H1 (cell line): ENCODE measurements at regions not wholly inside any gene's neighbourhood (a gene's known extent, or its start where the extent isn't known, plus 50 kb on each side); places are given as distances from the start of the nearest gene placed in this dataset.

Experiments
- CTCF ChIA-PET: fragments of 300-600 bp; sonication (Branson Sonifier 250); formaldehyde crosslinking; loops from one replicate; lab custom pipeline; 2021; ENCODE audit not compliant: partially characterized antibody; lab: Charles Lee
- POLR2A ChIA-PET: fragments of 300-600 bp; sonication (Branson Sonifier 250); formaldehyde crosslinking; loops from one replicate; lab custom pipeline; 2021; ENCODE audit warnings: inconsistent platforms; ENCODE audit not compliant: partially characterized antibody; lab: Charles Lee
- DNase-seq, 2 experiments: peaks; one replicate each; pipeline versions ENCODE4 v3.0.0 to v3.0.0-alpha.2; 2010 to 2022; ENCODE audit warnings: low spot score in 2 of 2, low read depth in 1 of 2, mixed read lengths in 1 of 2
- FAIRE-seq: peaks from 2 replicates; lab custom pipeline; 2011; peaks lifted over from hg19 to GRCh38; lab: Jason Lieb, UNC
- H2AFZ ChIP-seq: 2 replicates; pipeline ENCODE4 v1.8.1; 2012; ENCODE audit warnings: low read length, inconsistent platforms
- H2AK5ac ChIP-seq: 2 replicates; pipeline ENCODE4 v1.6.1; 2013; ENCODE audit warnings: low read depth, low read length
- H2BK120ac ChIP-seq: replicated peaks from 2 replicates; pipeline ENCODE3; 2013; ENCODE audit warnings: low read depth, low read length, inconsistent platforms
- H2BK12ac ChIP-seq: 2 replicates; pipeline ENCODE4 v1.6.1; 2013; ENCODE audit warnings: low read depth, low read length
- H2BK15ac ChIP-seq: 2 replicates; pipeline ENCODE4 v1.6.1; 2013; ENCODE audit warnings: low read length
- H2BK20ac ChIP-seq: 2 replicates; pipeline ENCODE4 v1.6.1; 2013; ENCODE audit warnings: low read length
- H2BK5ac ChIP-seq: 2 replicates; pipeline ENCODE4 v1.6.1; 2013; ENCODE audit warnings: low read depth, low read length
- H3K14ac ChIP-seq: 2 replicates; pipeline ENCODE4 v1.6.1; 2013; ENCODE audit warnings: inconsistent platforms; ENCODE audit not compliant: insufficient read length
- H3K18ac ChIP-seq: 2 replicates; pipeline ENCODE4 v1.6.1; 2013; ENCODE audit warnings: low read length; ENCODE audit errors: extremely low read depth
- H3K23ac ChIP-seq: 2 replicates; pipeline ENCODE4 v1.6.1; 2013; ENCODE audit warnings: inconsistent platforms; ENCODE audit not compliant: insufficient read length
- H3K23me2 ChIP-seq: 2 replicates; pipeline ENCODE4 v1.6.1; 2013; ENCODE audit warnings: low read depth, low read length
- H3K27ac ChIP-seq: 2 replicates; pipeline ENCODE4 v1.6.1; 2011; ENCODE audit warnings: low read depth, low read length, inconsistent platforms
- H3K27me3 ChIP-seq, 4 experiments: replicated peaks in 1 of 4; 1 replicate in 1 of 4; 2 replicates in 3 of 4; pipeline versions ENCODE4 v1.6.1 to v1.8.1; 2011 to 2013; ENCODE audit warnings: low read length in 3 of 4, mild to moderate bottlenecking in 3 of 4, inconsistent platforms in 2 of 4, mixed read lengths in 2 of 4, moderate library complexity in 1 of 4; ENCODE audit not compliant: control insufficient read depth in 3 of 4, insufficient read depth in 3 of 4; ENCODE audit errors: extremely low read depth in 1 of 4
- H3K36me3 ChIP-seq, 4 experiments: 2 replicates each; pipeline versions ENCODE4 v1.6.1 to v1.8.1; 2011 to 2013; ENCODE audit warnings: mild to moderate bottlenecking in 4 of 4, low read length in 3 of 4, moderate library complexity in 2 of 4, control low read depth in 1 of 4, inconsistent platforms in 1 of 4; ENCODE audit not compliant: insufficient read depth in 4 of 4, control insufficient read depth in 2 of 4
- H3K4ac ChIP-seq: replicated peaks from 2 replicates; pipeline ENCODE3; 2013; ENCODE audit warnings: low read length, low read depth, mixed read lengths, inconsistent platforms; ENCODE audit not compliant: insufficient read length
- H3K4me1 ChIP-seq, 4 experiments: replicated peaks in 1 of 4; 1 replicate in 1 of 4; 2 replicates in 3 of 4; pipeline versions ENCODE4 v1.6.1 to v1.8.1; 2011 to 2013; ENCODE audit warnings: low read length in 3 of 4, inconsistent platforms in 2 of 4, mixed read lengths in 1 of 4; ENCODE audit not compliant: insufficient read depth in 4 of 4, control insufficient read depth in 3 of 4
- H3K4me2 ChIP-seq, 2 experiments: 2 replicates each; pipeline versions ENCODE4 v1.6.1 to v1.8.1; 2011 to 2013; ENCODE audit warnings: low read depth in 2 of 2, low read length in 2 of 2, control low read depth in 1 of 2, inconsistent platforms in 1 of 2, mild to moderate bottlenecking in 1 of 2; ENCODE audit not compliant: insufficient read depth in 1 of 2
- H3K4me3 ChIP-seq, 4 experiments: fragments of 200-600, 300-600 bp in 1 of 4; sonication (generic), shearing (Covaris generic), sonication (Bioruptor Twin) in 1 of 4; 2 replicates each; pipeline versions ENCODE4 v1.5.1 to v1.8.1; 2011 to 2016; ENCODE audit warnings: low read length in 4 of 4, low read depth in 3 of 4, control low read depth in 2 of 4, inconsistent platforms in 2 of 4, mild to moderate bottlenecking in 2 of 4, mixed read lengths in 1 of 4, moderate library complexity in 1 of 4; ENCODE audit not compliant: insufficient read depth in 2 of 4; ENCODE audit errors: extremely low read depth in 1 of 4
- H3K56ac ChIP-seq: replicated peaks from 2 replicates; pipeline ENCODE3; 2013; ENCODE audit warnings: low read depth, mild to moderate bottlenecking, mixed read lengths, low read length, inconsistent platforms; ENCODE audit not compliant: insufficient read length
- H3K79me1 ChIP-seq: 2 replicates; pipeline ENCODE4 v1.6.1; 2013; ENCODE audit warnings: low read depth, low read length, control low read depth
- H3K79me2 ChIP-seq, 2 experiments: 2 replicates each; pipeline versions ENCODE4 v1.6.1 to v1.8.1; 2012 to 2013; ENCODE audit warnings: low read length in 2 of 2, mild to moderate bottlenecking in 2 of 2, inconsistent platforms in 1 of 2; ENCODE audit not compliant: insufficient read depth in 2 of 2, control insufficient read depth in 1 of 2
- H3K9ac ChIP-seq, 4 experiments: replicated peaks in 1 of 4; 1 replicate in 1 of 4; 2 replicates in 3 of 4; pipeline versions ENCODE4 v1.6.1 to v1.8.1; 2011 to 2013; ENCODE audit warnings: low read depth in 3 of 4, low read length in 3 of 4, control low read depth in 2 of 4, mild to moderate bottlenecking in 2 of 4, moderate library complexity in 2 of 4, inconsistent platforms in 1 of 4; ENCODE audit errors: extremely low read depth in 1 of 4
- H3K9me3 ChIP-seq, 2 experiments: 2 replicates each; pipeline versions ENCODE4 v1.6.1 to v1.8.1; 2012 to 2013; ENCODE audit warnings: mild to moderate bottlenecking in 2 of 2, moderate library complexity in 2 of 2, control low read depth in 1 of 2, inconsistent platforms in 1 of 2, low read depth in 1 of 2, low read length in 1 of 2, mixed read lengths in 1 of 2; ENCODE audit not compliant: insufficient read depth in 2 of 2
- H4K20me1 ChIP-seq, 2 experiments: replicated peaks in 1 of 2; 2 replicates each; pipeline versions ENCODE3 to v1.8.1; 2011 to 2013; ENCODE audit warnings: inconsistent platforms in 2 of 2, low read length in 2 of 2, mild to moderate bottlenecking in 1 of 2; ENCODE audit not compliant: insufficient read depth in 2 of 2, control insufficient read depth in 1 of 2
- H4K5ac ChIP-seq: 2 replicates; pipeline ENCODE4 v1.6.1; 2013; ENCODE audit warnings: low read length, low read depth, mixed read lengths, inconsistent platforms; ENCODE audit not compliant: insufficient read length
- H4K8ac ChIP-seq: 2 replicates; pipeline ENCODE4 v1.8.0; 2013; ENCODE audit warnings: mild to moderate bottlenecking, moderate library complexity, low read length, inconsistent platforms; ENCODE audit not compliant: insufficient read depth; ENCODE audit errors: extremely low read depth
- H4K91ac ChIP-seq: replicated peaks from 2 replicates; pipeline ENCODE3; 2013; ENCODE audit warnings: low read length, mixed read lengths, inconsistent platforms; ENCODE audit not compliant: insufficient read length
- CBX5 ChIP-seq: fragments of 300-800, 300-1000 bp; sonication (generic); IDR thresholded peaks from 2 replicates; pipeline ENCODE4 v1.7.1; 2016; ENCODE audit warnings: antibody characterized with exemption, low read length, low read depth
- CEBPB ChIP-seq: IDR thresholded peaks from 2 replicates; pipeline ENCODE4 v1.6.1; 2012; ENCODE audit warnings: low read depth, low read length
- EP300 ChIP-seq, 2 experiments: IDR thresholded peaks; 1 replicate in 1 of 2; 2 replicates in 1 of 2; pipeline ENCODE4 v1.6.1; 2011 to 2012; ENCODE audit warnings: low read depth in 2 of 2, low read length in 2 of 2, mild to moderate bottlenecking in 2 of 2, borderline replicate concordance in 1 of 2, inconsistent platforms in 1 of 2, moderate library complexity in 1 of 2
- EZH2 ChIP-seq: fragments of 200-600 bp; sonication (generic); IDR thresholded peaks from 2 replicates; pipeline ENCODE4 v1.7.1; 2012; ENCODE audit warnings: low read depth, mild to moderate bottlenecking, moderate library complexity, low read length, inconsistent platforms; ENCODE audit not compliant: severe bottlenecking
- MAFK ChIP-seq: IDR thresholded peaks from 2 replicates; pipeline ENCODE4 v1.6.1; 2012; ENCODE audit warnings: low read depth, mild to moderate bottlenecking, improper control_type of control experiment, low read length
- RAD21 ChIP-seq, 2 experiments: IDR thresholded peaks in 1 of 2; conservative IDR thresholded peaks in 1 of 2; 2 replicates each; pipeline ENCODE4 v1.6.1; 2011; ENCODE audit warnings: low read depth in 2 of 2, low read length in 2 of 2, improper control_type of control experiment in 1 of 2, inconsistent platforms in 1 of 2, mild to moderate bottlenecking in 1 of 2, moderate library complexity in 1 of 2
- RFX5 ChIP-seq: IDR thresholded peaks from 2 replicates; pipeline ENCODE4 v1.6.1; 2011; ENCODE audit warnings: low read depth, low read length, improper control_type of control experiment, borderline replicate concordance
- RNF2 ChIP-seq: fragments of 200-900, 300-1000 bp; sonication (generic); IDR thresholded peaks from 2 replicates; pipeline ENCODE4 v1.7.1; 2016; ENCODE audit warnings: borderline replicate concordance, low read depth, mild to moderate bottlenecking, antibody characterized with exemption, low read length; ENCODE audit not compliant: poor library complexity, severe bottlenecking; ENCODE audit errors: missing control alignments
- SAP30 ChIP-seq: fragments of 300-600 bp; sonication (generic); IDR thresholded peaks from 2 replicates; pipeline ENCODE4 v1.7.1; 2012; ENCODE audit warnings: low read length, moderate library complexity, mild to moderate bottlenecking, inconsistent platforms; ENCODE audit not compliant: insufficient read depth, insufficient replicate concordance
- WGBS, 2 experiments: shearing (Covaris generic) in 1 of 2; methylation state at CpG; one replicate each; pipeline versions ENCODE4 v1.1.6 to v1.1.7; 2013 to 2015; ENCODE audit warnings: low lambda C conversion rate in 2 of 2, mixed read lengths in 2 of 2, inconsistent platforms in 1 of 2, low coverage in 1 of 2, missing lambda C conversion rate in 1 of 2; ENCODE audit not compliant: insufficient replicate concordance in 2 of 2, insufficient coverage in 1 of 2, insufficient read length in 1 of 2; ENCODE audit errors: extremely low coverage in 1 of 2, missing lambda C conversion rate in 1 of 2; 5-methylcytosine and 5-hydroxymethylcytosine counted together

DNA sequence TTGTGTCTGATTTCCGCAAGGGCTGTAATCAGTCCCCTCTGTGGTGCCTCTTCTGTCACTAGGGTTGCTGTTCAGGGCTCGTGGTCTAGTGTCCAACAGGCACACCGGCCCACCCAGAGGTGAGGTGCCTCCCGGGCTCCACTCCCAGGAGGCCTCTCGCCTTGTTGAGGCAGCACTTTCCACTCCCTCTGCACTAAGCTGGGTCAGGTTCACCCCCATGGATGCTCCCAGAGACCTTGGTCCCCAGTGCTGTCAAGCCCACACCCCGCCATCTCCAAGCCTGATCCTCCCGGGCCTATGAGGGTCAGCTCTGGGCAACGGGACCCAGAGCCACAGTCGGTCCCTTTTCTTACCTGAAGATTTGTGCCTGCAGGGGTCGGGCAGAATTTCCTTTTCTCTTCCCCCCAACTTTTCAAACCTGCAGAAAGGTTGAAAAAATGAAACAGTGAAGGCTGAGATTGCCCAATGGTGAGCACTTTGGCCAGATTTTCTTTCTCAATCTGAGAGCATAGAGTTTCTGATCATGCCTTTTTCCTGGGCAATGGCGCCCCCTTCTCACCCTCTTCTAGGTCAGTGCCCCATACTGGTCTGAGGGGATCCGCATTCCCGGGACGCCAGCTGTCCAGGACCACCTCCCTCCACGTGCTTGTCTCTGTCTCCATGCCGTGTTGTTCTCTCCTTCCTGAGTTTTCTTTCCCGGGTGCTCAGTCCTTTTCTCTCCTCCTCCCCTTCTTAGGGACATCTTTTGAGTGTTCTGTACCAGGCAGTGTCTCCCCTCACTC is 148.0 kb downstream of the ASB1 start:
- H2BK12ac ChIP-seq, result no peak overlapping the region
- ChIA-PET POLR2A (no interaction called here), CTCF (interaction anchor here (1.3 to 2.2 kb wide), 2 partner anchors 10 to 15 kb away, joined by 4 to 7 read pairs; no protein-coding TSS in a partner anchor)
- H4K5ac ChIP-seq, result no peak overlapping the region
- H3K56ac ChIP-seq, result no peak overlapping the region
- no peaks in the 10 kb centered on the region for H4K20me1 ChIP-seq
- no peak overlapping the region for H3K4ac ChIP-seq
- no peak overlapping the region for H2AFZ ChIP-seq
- H3K14ac ChIP-seq, result no peak overlapping the region
- no peak overlapping the region for H2BK20ac ChIP-seq
- H3K4me3 ChIP-seq, result no peak overlapping the region
- no peaks in the 10 kb centered on the region for H3K23me2 ChIP-seq
- H2AK5ac ChIP-seq, result no peak overlapping the region
- no peak overlapping the region for H2BK5ac ChIP-seq
- no peaks in the 10 kb centered on the region for H3K79me2 ChIP-seq
- H3K79me1 ChIP-seq, result no peaks in the 10 kb centered on the region
- no peaks in the 10 kb centered on the region; a peak in 1 of 4 replicates for H3K9me3 ChIP-seq
- H2BK15ac ChIP-seq, result no peak overlapping the region
- no peak overlapping the region for H2BK120ac ChIP-seq
- WGBS, 2 experiments, result 91% methylated on average over 13 of the region's 17 CpGs; no CpG with 5 or more reads in 1 of the 2 experiments
- no peak for DNase-seq
- H3K18ac ChIP-seq, result no peak overlapping the region
- no peaks in the 10 kb centered on the region for H3K27me3 ChIP-seq
- H3K27ac ChIP-seq, result no peak overlapping the region
- H4K91ac ChIP-seq, result no peak overlapping the region
- no peaks in the 10 kb centered on the region for H3K4me1 ChIP-seq
- H4K8ac ChIP-seq, result no peak overlapping the region
- no peak overlapping the region for H3K4me2 ChIP-seq
- no peak overlapping the region for H3K23ac ChIP-seq
- FAIRE-seq, result no peak
- no peak overlapping the region for H3K9ac ChIP-seq
- no peaks in the 10 kb centered on the region for H3K36me3 ChIP-seq
- no peak for TF ChIP-seq MAFK
- no peak for TF ChIP-seq CEBPB
- TF ChIP-seq RAD21 (IDR thresholded peaks at IDR 0.05 in 1 of 2, conservative IDR thresholded peaks at IDR 0.05 in 1 of 2; ENCODE audit: low read depth in 2 of 2, low read length in 2 of 2), result peak; percentile 23 to 34; a peak in 3 of 4 replicates
- no peak for TF ChIP-seq SAP30
- no peak for TF ChIP-seq CBX5
- TF ChIP-seq RFX5, result no peak
- TF ChIP-seq EZH2, result no peak
- no peak for TF ChIP-seq RNF2
- TF ChIP-seq EP300 (IDR thresholded peaks at IDR 0.05; ENCODE audit: borderline replicate concordance in 1 of 2, low read depth in 2 of 2, low read length in 2 of 2), result no peak
